ENCODE measurements at regions not wholly inside any gene's neighbourhood (a gene's known extent, or its start where the extent isn't known, plus 50 kb on each side); places are given as distances from the start of the nearest gene placed in this dataset.
"Not testable (repeated sequence)": the region's sequence is repeated elsewhere in the genome, so short reads cannot be mapped to it uniquely, and the experiment has no call there.

- no peak for DNase-seq
Measured at GRCh38 chr5:162487528-162488525, 420.3 kb downstream of the GABRG2 start.

GRCh38 chr5:162496100-162496808 is 428.7 kb downstream of the GABRG2 start:
- no peak for DNase-seq

DNA sequence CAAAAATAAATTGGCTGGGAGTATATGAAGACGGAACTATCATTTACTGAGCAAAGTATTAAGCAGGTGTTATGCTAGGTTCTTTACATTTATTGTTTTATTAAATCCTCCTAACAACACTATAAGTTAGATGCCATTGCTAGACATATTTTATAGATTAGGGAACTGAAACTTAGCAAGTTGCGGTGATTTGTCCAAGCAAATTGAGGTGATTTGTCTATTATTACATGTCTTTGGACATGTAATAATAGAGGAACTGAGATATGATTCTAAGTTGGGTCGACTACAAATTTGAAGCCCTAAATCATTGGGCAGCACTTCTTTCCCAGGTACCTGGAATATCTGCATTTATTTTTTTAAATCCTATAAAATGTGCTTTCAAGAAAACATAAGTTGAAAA is 429.9 kb downstream of the GABRG2 start:
- no peak for DNase-seq

DNA sequence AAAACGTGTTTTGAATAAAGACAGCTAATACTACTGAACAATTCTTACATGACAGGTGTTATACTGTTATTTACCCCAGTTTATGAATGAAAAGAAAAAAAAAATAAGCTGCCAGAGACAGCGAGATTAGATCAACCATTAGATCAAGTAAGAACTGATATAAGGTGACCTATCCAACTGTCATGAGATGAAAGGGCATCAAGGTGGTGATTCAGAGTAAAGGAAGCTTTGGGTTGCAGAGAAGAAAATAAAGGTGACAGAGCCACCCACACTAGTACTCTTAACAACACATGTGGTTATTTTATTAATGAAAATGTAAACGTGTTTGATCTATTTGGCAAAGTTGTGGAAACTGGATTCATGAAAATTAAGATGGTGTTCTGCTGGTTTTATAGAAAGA is 435.2 kb downstream of the GABRG2 start:
- no peak for DNase-seq

DNA sequence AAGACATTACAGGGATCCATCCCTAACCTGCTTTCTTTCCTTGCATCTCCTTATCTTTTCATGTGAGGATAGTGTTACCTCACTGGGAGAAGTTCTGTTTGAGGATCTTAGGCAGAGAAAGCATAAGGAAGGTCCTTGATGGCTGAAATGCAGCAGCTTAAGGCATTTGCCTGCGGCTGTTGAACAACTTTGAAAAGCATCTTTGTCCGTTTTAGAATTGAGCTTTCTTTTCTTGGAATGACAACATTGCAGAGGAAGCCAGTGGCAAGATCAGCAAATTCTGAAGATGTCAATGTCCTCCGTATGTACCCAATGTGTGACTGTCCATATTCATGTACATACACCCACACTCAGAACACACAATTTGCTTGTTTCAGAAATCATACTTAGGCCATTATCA is 436.2 kb downstream of the GABRG2 start:
- no peak for DNase-seq

- DNase-seq, result no peak
Measured at GRCh38 chr5:162512935-162513565, 445.5 kb downstream of the GABRG2 start.

DNA sequence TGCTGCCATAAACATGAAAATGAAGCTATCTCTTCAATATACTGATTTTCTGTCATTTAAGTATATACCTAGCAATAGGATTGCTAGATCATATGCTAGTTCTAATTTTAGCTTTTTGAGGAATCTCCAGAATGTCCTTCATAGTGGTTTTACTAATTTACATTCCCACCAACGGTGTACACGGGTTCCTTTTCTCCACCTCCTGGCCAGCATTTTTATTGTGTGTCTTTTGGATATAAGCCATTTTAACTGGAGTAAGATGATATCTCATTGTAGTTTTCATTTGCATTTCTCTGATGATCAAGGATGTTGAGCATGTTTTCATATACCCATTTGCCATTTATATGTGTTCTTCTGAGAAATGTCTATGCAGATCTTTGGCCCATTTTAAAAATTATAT is 446.5 kb downstream of the GABRG2 start:
- DNase-seq, result no peak

DNA sequence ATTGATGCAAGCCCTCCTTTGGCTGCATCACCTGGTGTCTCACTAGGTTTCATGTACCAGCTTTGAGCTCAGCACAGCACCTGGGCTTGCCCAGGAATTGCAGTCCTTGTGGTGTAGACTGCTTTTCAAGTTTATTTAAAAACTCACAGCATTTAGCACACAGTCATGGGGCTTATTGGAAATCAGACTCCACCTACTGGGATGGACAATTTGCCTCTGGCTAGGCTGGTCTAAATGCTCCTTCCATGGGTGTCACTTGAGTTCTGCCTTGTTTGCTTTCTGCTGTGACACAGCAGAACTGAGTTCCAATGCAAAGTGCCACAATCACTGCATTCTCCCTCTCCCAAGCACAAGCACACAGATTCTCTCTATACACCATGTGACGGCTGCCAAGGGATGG is 453.3 kb downstream of the GABRG2 start:
- no peak for DNase-seq

DNA sequence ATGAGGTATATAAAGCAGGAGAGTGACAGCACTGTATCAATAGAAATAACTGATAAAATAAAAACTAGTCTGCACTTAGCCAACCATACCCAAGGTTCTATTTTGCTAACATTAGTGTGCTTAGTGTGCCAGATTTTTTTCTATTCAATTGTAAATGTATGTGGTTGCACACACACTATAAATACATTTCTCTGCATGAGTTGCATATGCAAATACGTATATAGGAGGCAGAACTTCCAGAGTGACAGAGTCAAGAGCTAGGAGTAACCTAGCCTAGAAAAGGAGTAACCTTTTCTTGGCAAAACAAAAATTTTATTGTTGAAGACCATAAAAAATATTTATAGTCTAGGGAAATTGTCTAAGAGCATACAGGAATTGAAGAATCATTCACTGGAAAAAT is 461.6 kb downstream of the GABRG2 start:
- no peak for DNase-seq

DNA sequence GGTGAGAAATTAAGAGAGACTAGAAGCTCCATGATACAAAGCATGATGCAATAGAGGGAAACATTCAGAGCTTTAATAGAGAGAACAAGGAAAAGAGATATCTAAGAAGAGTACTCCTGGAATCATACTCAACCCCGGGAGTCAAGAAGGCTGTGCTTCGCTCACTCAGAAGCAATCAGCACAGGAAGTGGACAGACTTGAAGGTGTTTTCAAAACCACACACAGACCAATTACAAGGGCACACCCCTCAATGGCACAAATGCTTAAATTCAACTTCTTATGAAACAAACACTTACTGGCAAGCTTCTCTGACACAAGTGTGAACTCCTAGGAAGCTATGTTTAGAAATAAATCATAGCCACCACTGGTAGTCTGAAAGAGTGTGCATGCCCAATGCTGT is 462.3 kb downstream of the GABRG2 start:
- DNase-seq, result no peak

- no peak for DNase-seq
Measured at GRCh38 chr5:162543437-162543836, 475.9 kb downstream of the GABRG2 start.

DNA sequence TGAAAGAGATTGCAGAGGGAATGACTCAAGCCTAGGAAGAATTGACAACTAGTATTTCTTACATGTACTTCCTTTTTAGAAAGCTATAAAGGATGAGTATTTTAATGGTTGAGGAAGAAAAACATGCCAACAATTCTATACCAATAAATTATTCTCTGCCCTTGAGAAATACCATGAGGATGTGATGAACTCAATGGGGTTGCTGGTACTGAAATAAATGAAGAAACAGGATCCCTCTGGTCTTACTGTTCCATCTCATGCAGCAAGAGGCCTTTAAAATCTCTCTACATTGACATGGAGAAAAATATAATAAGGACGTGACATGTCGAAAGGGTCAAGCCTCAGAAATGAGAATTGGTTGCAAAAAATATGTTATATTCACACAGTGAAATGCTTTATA is 477.3 kb downstream of the GABRG2 start:
- DNase-seq, result no peak

DNA sequence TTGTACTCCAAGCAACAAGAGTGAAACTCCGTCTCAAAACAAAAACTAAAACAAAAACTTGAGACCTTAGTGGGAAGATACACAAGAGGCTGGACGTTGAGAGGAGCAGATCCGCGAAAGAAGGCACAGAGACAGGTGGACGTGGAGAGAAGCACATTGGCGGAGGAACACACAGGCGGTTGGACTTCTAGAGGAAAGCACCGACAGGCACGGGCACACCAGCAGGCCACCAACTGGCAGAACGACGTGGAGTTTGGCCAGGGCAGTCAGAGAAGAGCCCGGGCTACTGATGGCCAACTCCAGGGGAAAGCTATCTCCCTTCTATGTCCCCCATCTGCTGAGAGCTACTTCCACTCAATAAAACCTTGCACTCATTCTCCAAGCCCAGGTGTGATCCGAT is 482.7 kb downstream of the GABRG2 start:
- DNase-seq, result no peak

- no peak for DNase-seq
Measured at GRCh38 chr5:162558120-162558519, 490.5 kb downstream of the GABRG2 start.

GRCh38 chr5:162567644-162568043 is 500.1 kb downstream of the GABRG2 start:
- DNase-seq, result no peak

GRCh38 chr5:162573758-162574157 is 506.2 kb downstream of the GABRG2 start:
- DNase-seq, result no peak

- no peak for DNase-seq
Measured at GRCh38 chr5:162591724-162592123, 524.2 kb downstream of the GABRG2 start.

GRCh38 chr5:162593881-162594280 is 526.3 kb downstream of the GABRG2 start:
- no peak for DNase-seq

GRCh38 chr5:162603443-162604070 is 536.0 kb downstream of the GABRG2 start:
- no peak for DNase-seq

GRCh38 chr5:162607879-162608278 is 540.3 kb downstream of the GABRG2 start:
- DNase-seq, result no peak

DNA sequence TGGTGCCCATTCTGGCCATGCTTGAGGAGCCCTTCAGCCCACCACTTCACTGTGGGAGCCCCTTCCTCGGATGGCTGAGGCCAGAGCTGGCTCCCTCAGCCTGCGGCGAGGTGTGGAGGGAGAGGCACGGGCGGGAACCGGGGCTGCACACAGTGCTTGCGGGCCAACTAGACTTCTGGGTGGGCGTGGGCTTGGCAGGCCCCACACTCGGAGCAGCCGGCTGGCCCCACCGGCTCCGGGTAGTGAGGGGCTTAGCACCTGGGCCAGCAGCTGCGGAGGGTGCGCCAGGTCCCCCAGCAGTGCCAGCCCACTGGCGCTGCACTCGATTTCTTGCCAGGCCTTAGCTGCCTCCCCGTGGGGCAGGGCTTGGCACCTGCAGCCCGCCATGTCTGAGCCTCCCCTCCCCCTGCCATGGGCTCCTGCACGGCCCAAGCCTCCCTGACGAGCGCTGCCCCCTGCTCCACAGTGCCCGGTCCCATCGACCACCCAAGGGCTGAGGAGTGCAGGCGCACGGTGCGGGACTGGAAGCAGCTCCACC is 554.2 kb downstream of the GABRG2 start:
- not testable (repeated sequence) for DNase-seq

DNA sequence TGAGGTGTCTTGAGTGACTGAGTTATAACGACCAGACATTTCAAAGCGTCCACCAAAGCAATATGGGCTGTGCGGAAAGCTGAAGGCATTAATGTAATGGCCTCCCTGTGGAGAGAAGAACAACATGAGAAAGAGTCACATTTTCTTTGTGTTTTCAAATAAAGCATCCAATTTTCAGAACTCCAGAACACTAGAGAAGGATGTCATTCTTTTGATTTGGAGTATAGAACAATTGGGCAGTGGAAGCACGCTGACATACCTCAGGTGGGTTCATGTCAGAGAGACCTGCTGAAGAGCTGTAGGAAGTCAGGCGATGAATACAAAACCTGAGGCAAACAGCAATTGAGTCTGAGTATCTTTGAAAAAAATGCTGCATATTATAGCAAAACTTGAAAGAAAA is 556.5 kb downstream of the GABRG2 start:
- no peak for DNase-seq

DNA sequence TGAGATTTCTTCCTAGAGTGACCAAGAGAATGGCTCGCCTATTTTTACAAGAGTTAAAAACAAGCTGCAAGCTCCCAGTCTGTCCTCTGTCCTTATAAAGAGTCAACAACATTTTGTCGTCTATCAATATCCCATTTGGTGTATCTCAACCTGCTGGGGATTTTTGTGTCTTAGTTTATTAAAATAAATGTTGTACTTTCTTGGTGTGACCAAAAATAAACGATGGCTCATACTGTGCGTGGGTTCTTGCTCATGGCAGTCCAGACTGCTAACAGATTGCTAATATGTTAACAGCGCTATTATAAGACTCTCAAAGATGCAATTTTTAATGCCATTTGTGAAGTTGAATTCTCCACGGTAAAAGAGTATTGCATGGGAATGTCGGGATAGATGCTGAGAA is 569.9 kb downstream of the GABRG2 start:
- no peak for DNase-seq
